ENCODE measurements at regions not wholly inside any gene's neighbourhood (a gene's known extent, or its start where the extent isn't known, plus 50 kb on each side); places are given as distances from the start of the nearest gene placed in this dataset.

DNA sequence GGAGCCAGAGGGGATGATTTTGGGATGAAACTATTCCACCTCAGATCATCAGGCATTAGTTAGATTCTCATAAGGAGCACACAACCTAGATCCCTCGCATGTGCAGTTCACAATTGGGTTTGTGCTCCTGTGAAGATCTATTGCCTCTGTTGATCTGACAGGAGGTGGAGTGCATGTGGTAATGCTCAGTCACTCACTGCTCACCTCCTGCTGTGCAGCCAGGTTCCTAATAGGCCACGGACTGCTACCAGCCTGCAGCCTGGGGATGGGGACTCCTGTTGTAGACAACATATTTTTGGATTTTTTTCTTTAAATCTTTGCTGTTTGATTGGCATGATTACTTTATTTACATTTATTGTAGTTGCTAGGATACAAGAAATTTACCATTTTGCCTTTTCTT, 765.0 kb downstream of the INHBA start:
- ChIA-PET CTCF (no interaction called here), POLR2A (no interaction called here)
- H3K4me1 Mint-ChIP-seq, result no peaks in the 10 kb centered on the region
- H3K36me3 Mint-ChIP-seq (ENCODE audit: low read depth), result no peaks in the 10 kb centered on the region
- H3K4me3 Mint-ChIP-seq, result no peak overlapping the region
- no peaks in the 10 kb centered on the region for H3K27me3 Mint-ChIP-seq
- H3K9me3 Mint-ChIP-seq, result peaks cover 3% of the 10 kb centered on the region
- no peak for DNase-seq
- H3K27ac Mint-ChIP-seq, result no peak overlapping the region

DNA sequence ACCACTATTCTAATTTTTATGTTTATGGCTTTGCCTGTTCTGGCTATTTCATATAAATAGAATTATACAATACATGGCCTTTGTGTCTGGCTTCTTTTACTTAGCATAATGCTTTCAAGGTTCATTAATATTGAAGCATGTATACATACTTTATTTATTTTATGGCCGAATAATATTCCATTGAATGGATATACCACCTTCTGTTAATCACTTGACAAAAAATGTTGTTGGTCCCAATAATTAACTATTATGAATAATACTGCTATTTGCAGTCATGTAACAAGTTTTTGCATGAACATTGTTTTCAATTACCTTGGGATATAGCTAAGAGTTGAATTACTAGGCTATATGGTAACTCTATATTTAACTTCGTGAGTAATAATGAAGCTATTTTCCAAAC, 767.5 kb downstream of the INHBA start:
- Mint-ChIP-seq H3K27me3 (no peaks in the 10 kb centered on the region), H3K36me3 (ENCODE audit: low read depth) (no peaks in the 10 kb centered on the region), H3K9me3 (no peaks in the 10 kb centered on the region), H3K4me1 (no peaks in the 10 kb centered on the region), H3K27ac (no peak overlapping the region), H3K4me3 (no peak overlapping the region)
- POLR2A ChIA-PET, result no interaction called here
- CTCF ChIA-PET, result no interaction called here
- no peak for DNase-seq

DNA sequence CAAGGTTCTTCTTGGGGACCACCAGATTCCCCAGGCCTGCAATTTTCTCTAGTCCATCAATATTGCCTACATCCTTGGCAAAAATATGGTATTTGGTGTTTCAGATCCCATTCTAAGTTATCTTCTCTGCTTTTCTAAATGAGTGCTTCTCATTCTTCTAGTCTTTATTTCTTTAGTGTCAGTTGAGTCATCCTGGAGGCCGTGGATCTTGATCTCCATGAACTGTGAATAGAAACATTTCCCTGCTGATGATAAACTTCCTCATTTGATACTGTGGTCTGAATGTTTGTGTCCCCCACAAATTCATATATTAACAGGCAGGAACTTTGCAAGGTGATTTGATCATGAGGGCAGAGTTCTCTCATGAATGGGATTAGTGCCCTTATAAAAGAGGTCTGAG, 779.3 kb downstream of the INHBA start:
- CTCF ChIA-PET, result no interaction called here

DNA sequence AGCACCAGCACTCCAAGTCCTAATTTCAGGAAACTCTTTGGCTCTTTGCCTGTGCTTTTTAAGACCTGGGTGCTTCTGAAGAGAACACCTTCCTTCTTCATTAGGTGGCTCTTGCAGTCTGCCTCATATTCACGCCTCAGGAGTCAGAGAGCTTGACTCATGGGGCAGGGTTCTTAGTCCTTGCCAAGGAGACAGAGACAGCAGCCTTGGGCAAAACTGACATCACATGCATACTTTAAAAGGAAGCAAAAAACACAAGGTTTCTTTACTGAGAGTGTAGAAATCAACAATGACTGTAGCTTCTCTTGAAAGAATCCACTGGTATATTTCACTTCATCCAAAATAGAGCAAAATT, 780.6 kb downstream of the INHBA start:
- ChIA-PET POLR2A (no interaction called here), CTCF (no interaction called here)
- Mint-ChIP-seq H3K4me3 (no peak overlapping the region), H3K36me3 (ENCODE audit: low read depth) (no peaks in the 10 kb centered on the region), H3K27me3 (no peaks in the 10 kb centered on the region), H3K9me3 (peaks cover 1% of the 10 kb centered on the region), H3K27ac (no peak overlapping the region), H3K4me1 (no peaks in the 10 kb centered on the region)
- no peak for DNase-seq

More for the DNA sequence above, 779.3 kb downstream of the INHBA start:
- no peak overlapping the region for H3K27ac Mint-ChIP-seq
- H3K4me3 Mint-ChIP-seq, result no peak overlapping the region
- no peaks in the 10 kb centered on the region for H3K36me3 Mint-ChIP-seq (ENCODE audit: low read depth)
- POLR2A ChIA-PET, result no interaction called here
- no peaks in the 10 kb centered on the region for H3K4me1 Mint-ChIP-seq
- H3K27me3 Mint-ChIP-seq, result no peaks in the 10 kb centered on the region
- DNase-seq, result no peak
- H3K9me3 Mint-ChIP-seq, result peaks cover 1% of the 10 kb centered on the region

DNA sequence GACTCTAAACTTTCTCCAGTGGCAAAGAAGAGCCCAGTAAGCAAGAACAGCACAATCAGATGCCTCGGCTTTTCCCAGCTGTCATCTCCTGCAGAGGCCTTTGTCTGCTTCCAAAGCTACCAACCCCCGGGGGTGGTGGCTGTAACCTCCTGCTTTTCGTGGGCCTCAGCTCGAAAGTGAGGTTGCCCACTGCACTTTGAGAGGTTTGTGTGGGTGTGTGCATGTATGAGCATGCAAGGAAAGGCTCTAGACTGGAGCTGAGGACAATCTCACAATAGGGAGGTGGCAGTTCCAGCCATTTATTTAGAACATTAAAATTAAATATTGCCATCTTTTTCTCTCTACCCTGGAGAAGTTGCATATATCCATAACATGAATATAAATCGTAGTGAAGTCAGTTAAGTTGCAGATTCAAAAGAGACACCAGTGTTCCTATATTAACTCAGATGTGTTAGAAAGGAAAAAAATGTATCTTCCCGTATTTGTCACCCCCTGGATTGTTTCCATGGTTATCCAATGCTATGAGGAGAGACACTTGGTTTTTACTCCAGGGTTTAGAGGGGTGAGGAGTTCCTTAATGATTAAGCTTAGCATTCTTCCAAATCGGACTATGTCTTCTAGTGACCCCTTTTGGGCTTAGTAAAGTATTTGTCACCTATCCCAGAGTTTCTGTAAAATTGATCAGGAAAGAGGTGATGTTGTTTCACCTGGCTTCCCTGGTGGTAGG, 781.1 kb downstream of the INHBA start:
- H3K27ac Mint-ChIP-seq, result no peak overlapping the region
- H3K4me3 Mint-ChIP-seq, result no peak overlapping the region
- no peaks in the 10 kb centered on the region for H3K27me3 Mint-ChIP-seq
- H3K9me3 Mint-ChIP-seq, result no peaks in the 10 kb centered on the region
- DNase-seq, result no peak
- ChIA-PET CTCF (no interaction called here), POLR2A (no interaction called here)
- H3K4me1 Mint-ChIP-seq, result no peaks in the 10 kb centered on the region
- no peaks in the 10 kb centered on the region for H3K36me3 Mint-ChIP-seq (ENCODE audit: low read depth)

DNA sequence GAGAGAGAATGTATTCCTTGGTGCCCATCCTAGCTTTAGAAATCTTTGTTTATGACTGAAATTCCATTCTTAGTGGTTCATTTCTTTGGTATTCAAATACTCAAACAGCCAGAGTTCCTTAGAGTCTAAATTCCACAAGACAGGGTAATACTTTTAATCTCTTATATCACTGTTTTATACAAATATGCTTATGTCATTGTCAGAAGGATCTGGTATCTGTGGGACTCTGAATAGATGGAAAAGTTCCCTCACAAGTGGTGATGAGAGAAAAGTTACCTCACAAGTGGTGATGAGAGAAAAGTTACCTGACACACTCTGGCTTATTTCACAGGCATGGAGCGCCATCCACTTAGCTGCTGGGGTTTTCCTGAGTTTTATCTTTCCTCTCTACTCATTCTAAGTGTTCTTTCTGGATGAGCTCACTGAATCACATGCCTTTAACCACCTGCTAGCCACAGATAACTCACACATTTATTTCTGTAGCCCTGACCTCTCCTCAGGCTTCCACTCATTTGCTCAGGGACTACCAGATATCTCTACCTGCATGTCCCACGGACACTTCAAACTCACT, 784.0 kb downstream of the SUGCT start:
- H3K27ac Mint-ChIP-seq, result no peak overlapping the region
- ChIA-PET POLR2A (interaction anchor here (0.6 kb wide), 1 partner anchor 297 kb away, joined by 4 read pairs; no protein-coding TSS in a partner anchor), CTCF (no interaction called here)
- H3K27me3 Mint-ChIP-seq, result no peaks in the 10 kb centered on the region
- H3K4me1 Mint-ChIP-seq, result no peaks in the 10 kb centered on the region
- H3K4me3 Mint-ChIP-seq, result no peak overlapping the region
- DNase-seq, result no peak
- H3K36me3 Mint-ChIP-seq (ENCODE audit: low read depth), result no peaks in the 10 kb centered on the region
- no peaks in the 10 kb centered on the region for H3K9me3 Mint-ChIP-seq

DNA sequence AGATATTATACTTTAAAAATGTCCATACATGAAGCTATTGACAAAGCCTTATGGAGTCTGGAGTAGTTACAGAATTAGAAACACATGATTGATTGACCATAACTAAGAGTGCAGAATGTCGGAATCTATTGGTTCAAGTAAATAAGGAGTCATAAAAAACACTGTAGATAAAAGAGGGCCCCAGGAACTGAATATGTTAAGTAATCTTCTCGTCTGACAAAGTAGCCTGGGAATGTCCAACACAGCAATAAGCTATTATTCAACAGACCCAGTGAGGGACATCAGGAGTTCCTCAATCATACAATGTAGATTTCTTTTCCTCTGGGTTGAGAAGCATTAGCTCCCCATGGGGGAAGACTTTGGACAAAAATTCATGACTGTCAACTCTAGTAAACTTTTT, 782.0 kb downstream of the SUGCT start:
- ChIA-PET CTCF (no interaction called here), POLR2A (no interaction called here)
- Mint-ChIP-seq H3K27ac (no peak overlapping the region), H3K9me3 (no peaks in the 10 kb centered on the region), H3K36me3 (ENCODE audit: low read depth) (no peaks in the 10 kb centered on the region), H3K4me1 (no peaks in the 10 kb centered on the region), H3K4me3 (no peak overlapping the region), H3K27me3 (no peaks in the 10 kb centered on the region)
- DNase-seq, result no peak

DNA sequence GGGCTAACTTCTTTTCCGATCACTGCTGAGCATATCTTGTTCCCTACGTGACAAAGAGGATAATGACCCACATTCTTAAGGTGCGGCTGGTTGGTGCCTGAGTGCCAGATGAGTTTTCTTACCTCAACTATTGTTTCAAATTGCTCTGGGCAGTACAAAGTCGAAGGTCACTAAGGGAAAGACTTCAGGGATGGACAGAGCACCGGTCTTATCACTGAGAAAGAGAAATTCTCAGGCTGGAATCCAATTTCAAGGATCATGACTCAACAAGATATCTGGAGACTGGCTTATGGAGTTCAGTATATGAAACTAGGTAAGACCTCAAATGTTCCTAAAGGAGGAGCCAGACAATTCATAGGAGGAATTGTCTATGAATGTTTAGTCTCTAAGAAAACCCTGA, 780.3 kb downstream of the SUGCT start:
- CTCF ChIA-PET, result no interaction called here
- POLR2A ChIA-PET, result no interaction called here

More for the DNA sequence above, 780.3 kb downstream of the SUGCT start:
- H3K4me1 Mint-ChIP-seq, result no peaks in the 10 kb centered on the region
- DNase-seq, result no peak
- H3K27ac Mint-ChIP-seq, result no peak overlapping the region
- H3K9me3 Mint-ChIP-seq, result no peaks in the 10 kb centered on the region
- H3K4me3 Mint-ChIP-seq, result no peak overlapping the region
- H3K27me3 Mint-ChIP-seq, result no peaks in the 10 kb centered on the region
- no peaks in the 10 kb centered on the region for H3K36me3 Mint-ChIP-seq (ENCODE audit: low read depth)
